ENCODE measurements at regions not wholly inside any gene's neighbourhood (a gene's known extent, or its start where the extent isn't known, plus 50 kb on each side); places are given as distances from the start of the nearest gene placed in this dataset.

DNA sequence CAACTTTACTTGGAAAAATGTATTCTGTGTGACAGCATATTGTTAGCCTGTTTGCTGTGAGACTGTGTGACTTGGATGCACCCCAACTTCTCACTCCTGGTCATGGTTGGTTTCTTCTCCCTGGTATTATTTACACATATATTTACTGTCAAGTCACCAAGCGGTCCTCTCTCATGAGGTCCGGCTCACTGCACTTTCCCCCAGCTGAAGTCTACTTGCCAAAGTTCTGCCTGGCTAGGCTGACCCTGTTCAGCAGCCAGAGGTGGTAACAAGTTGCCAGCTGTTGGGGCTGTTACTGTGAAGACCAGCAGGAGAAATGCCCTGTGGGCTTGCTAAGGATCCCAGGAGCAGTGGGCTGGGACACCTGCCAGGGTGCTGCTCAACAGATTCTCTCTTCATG lies 337.5 kb downstream of the MFSD1 start:
- Histone ChIP-seq H3K9me3 (ENCODE audit: control insufficient read depth in 4 of 4, insufficient read depth in 3 of 4, low read length in 3 of 4) (peaks cover 0 to 1% (median 0%) of the 10 kb centered on the region in 4 donors), H3K27me3 (ENCODE audit: control insufficient read depth in 3 of 3, insufficient read depth in 3 of 3, low read length in 2 of 3) (no peaks in the 10 kb centered on the region), H3K9ac (ENCODE audit: insufficient read depth in 1 of 2, low read length in 2 of 2) (no peak overlapping the region), H3K27ac (ENCODE audit: low read depth in 1 of 2, low read length in 1 of 2) (no peak overlapping the region), H3K4me1 (ENCODE audit: control insufficient read depth in 5 of 5, insufficient read depth in 5 of 5, low read length in 5 of 5) (no peaks in the 10 kb centered on the region), H3K36me3 (ENCODE audit: control insufficient read depth in 4 of 4, insufficient read depth in 4 of 4, low read length in 4 of 4) (peaks cover 0 to 3% (median 0%) of the 10 kb centered on the region in 4 donors), H3K4me3 (no peak overlapping the region)
- TF ChIP-seq, protein P1, sequence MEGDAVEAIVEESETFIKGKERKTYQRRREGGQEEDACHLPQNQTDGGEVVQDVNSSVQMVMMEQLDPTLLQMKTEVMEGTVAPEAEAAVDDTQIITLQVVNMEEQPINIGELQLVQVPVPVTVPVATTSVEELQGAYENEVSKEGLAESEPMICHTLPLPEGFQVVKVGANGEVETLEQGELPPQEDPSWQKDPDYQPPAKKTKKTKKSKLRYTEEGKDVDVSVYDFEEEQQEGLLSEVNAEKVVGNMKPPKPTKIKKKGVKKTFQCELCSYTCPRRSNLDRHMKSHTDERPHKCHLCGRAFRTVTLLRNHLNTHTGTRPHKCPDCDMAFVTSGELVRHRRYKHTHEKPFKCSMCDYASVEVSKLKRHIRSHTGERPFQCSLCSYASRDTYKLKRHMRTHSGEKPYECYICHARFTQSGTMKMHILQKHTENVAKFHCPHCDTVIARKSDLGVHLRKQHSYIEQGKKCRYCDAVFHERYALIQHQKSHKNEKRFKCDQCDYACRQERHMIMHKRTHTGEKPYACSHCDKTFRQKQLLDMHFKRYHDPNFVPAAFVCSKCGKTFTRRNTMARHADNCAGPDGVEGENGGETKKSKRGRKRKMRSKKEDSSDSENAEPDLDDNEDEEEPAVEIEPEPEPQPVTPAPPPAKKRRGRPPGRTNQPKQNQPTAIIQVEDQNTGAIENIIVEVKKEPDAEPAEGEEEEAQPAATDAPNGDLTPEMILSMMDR (IDR thresholded peaks at IDR 0.05; ENCODE audit: control extremely low read depth, extremely low read depth): no peak
- WGBS, 2 donors: 92 to 93% methylated on average over 2 of the region's 2 CpGs
- ATAC-seq (ENCODE audit: insufficient read depth, low FRiP score) (no peak), DNase-seq (no peak)

DNA sequence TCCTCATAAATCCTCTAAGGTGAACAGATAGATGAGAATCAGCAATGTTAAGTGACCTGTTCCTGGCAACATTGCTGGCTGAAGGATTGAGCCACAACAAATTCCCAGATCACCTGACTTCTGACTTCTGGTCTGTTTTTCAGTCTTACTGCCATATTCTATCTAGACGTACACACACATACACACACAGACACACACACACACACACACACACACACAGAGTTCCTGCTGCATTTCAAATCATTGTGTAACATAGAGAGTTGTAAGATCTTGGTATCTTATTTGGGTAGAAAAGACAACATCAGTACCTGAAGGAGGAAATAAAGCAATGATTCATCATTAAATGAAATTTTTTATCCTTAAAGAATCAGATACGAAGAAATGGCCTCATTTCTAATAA lies 342.6 kb downstream of the MFSD1 start:
- DNase-seq (no peak), ATAC-seq (ENCODE audit: insufficient read depth, low FRiP score) (no peak)
- no peaks in the 10 kb centered on the region for H3K4me1 ChIP-seq (ENCODE audit: control insufficient read depth in 5 of 5, insufficient read depth in 5 of 5, low read length in 5 of 5)
- no peaks in the 10 kb centered on the region for H3K27me3 ChIP-seq (ENCODE audit: control insufficient read depth in 3 of 3, insufficient read depth in 3 of 3, low read length in 2 of 3)
- H3K36me3 ChIP-seq (ENCODE audit: control insufficient read depth in 4 of 4, insufficient read depth in 4 of 4, low read length in 4 of 4): peaks cover 0 to 3% (median 0%) of the 10 kb centered on the region in 4 donors
- no peaks in the 10 kb centered on the region for H3K9me3 ChIP-seq (ENCODE audit: control insufficient read depth in 4 of 4, insufficient read depth in 3 of 4, low read length in 3 of 4)
- H3K4me3 ChIP-seq: no peak overlapping the region
- H3K27ac ChIP-seq (ENCODE audit: low read depth in 1 of 2, low read length in 1 of 2): no peak overlapping the region
- TF ChIP-seq, protein P1 (IDR thresholded peaks at IDR 0.05; ENCODE audit: control extremely low read depth, extremely low read depth): no peak
- WGBS, 2 donors: 65 to 77% methylated on average over 2 of the region's 2 CpGs
- H3K9ac ChIP-seq (ENCODE audit: insufficient read depth in 1 of 2, low read length in 2 of 2): no peak overlapping the region

DNA sequence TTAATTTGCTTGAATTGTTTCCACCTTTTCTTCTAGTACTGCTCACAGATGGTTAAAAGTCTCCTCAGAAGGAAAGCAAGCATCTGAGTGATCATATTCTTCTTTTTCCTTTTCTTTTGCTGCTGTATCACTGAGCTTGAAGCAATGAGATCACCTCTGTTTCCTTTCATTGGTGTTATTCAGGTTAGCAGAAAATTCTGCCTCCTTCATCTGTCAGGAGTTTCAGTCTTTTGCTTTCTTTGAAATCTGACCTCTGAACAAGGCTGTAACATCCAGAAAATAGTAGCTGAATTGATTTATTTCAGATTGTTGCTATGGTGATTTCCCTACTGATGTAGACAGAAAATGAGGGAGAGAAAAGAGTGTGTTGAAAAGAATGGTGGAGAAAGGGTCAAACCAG lies 343.0 kb downstream of the MFSD1 start:
- Histone ChIP-seq H3K27ac (ENCODE audit: low read depth in 1 of 2, low read length in 1 of 2) (no peak overlapping the region), H3K4me3 (no peak overlapping the region), H3K36me3 (ENCODE audit: control insufficient read depth in 4 of 4, insufficient read depth in 4 of 4, low read length in 4 of 4) (peaks cover 0 to 3% (median 0%) of the 10 kb centered on the region in 4 donors), H3K9me3 (ENCODE audit: control insufficient read depth in 4 of 4, insufficient read depth in 3 of 4, low read length in 3 of 4) (no peaks in the 10 kb centered on the region), H3K27me3 (ENCODE audit: control insufficient read depth in 3 of 3, insufficient read depth in 3 of 3, low read length in 2 of 3) (no peaks in the 10 kb centered on the region), H3K4me1 (ENCODE audit: control insufficient read depth in 5 of 5, insufficient read depth in 5 of 5, low read length in 5 of 5) (no peaks in the 10 kb centered on the region), H3K9ac (ENCODE audit: insufficient read depth in 1 of 2, low read length in 2 of 2) (no peak overlapping the region)
- DNase-seq (no peak), ATAC-seq (ENCODE audit: insufficient read depth, low FRiP score) (no peak)
- TF ChIP-seq, protein P1 (IDR thresholded peaks at IDR 0.05; ENCODE audit: control extremely low read depth, extremely low read depth): no peak

DNA sequence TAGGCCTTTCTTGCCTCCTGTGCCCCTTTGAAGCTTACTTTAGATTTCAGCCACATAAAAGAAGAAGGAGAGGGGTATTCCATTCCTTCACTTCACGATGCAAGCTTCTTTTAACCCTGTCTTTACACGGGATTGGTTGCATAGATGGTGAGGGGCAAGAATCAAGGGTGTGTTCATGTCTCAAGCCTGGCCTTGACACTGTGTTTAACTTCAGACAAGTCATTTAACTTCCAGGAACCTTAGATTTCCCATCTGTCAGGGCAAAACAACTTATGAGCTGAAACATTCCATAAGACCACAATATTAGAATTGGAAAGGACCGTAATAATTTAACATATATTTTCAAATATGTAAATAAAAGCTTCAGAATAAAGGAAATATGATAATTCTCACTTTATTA lies 344.5 kb downstream of the MFSD1 start:
- no peak for ATAC-seq (ENCODE audit: insufficient read depth, low FRiP score)
- WGBS, 2 donors: 65 to 76% methylated on average over 3 of the region's 3 CpGs

More for the DNA sequence above, 344.5 kb downstream of the MFSD1 start:
- H3K4me1 ChIP-seq (ENCODE audit: control insufficient read depth in 5 of 5, insufficient read depth in 5 of 5, low read length in 5 of 5): no peaks in the 10 kb centered on the region
- H3K9me3 ChIP-seq (ENCODE audit: control insufficient read depth in 4 of 4, insufficient read depth in 3 of 4, low read length in 3 of 4): no peaks in the 10 kb centered on the region
- no peaks in the 10 kb centered on the region for H3K36me3 ChIP-seq (ENCODE audit: control insufficient read depth in 4 of 4, insufficient read depth in 4 of 4, low read length in 4 of 4)
- TF ChIP-seq, protein P1 (IDR thresholded peaks at IDR 0.05; ENCODE audit: control extremely low read depth, extremely low read depth): no peak
- no peak overlapping the region for H3K4me3 ChIP-seq
- no peaks in the 10 kb centered on the region for H3K27me3 ChIP-seq (ENCODE audit: control insufficient read depth in 3 of 3, insufficient read depth in 3 of 3, low read length in 2 of 3)
- no peak for DNase-seq
- H3K27ac ChIP-seq (ENCODE audit: low read depth in 1 of 2, low read length in 1 of 2): no peak overlapping the region
- H3K9ac ChIP-seq (ENCODE audit: insufficient read depth in 1 of 2, low read length in 2 of 2): no peak overlapping the region
